ENCODE measurements at regions not wholly inside any gene's neighbourhood (a gene's known extent, or its start where the extent isn't known, plus 50 kb on each side); places are given as distances from the start of the nearest gene placed in this dataset.

DNA sequence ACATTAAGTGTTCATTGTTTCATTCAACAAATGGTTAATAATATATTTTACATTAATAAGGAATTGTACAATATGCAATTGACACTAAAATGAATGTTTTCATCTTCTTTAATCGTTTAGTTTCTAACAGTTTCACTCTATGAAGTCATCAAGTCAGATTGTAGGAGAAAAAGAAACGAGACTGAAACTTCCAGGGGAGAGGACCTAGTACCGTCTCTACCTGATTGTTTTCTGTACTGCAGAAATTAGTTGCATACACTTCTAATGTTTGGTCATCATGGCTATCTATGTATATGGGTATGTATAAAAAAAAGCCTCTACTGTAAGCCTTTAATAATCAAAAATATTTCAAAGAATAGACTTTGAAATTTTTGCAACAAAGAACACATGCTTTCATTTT is 1350.9 kb downstream of the ARAP2 start:
- no peak for TF ChIP-seq CTCF (conservative IDR thresholded peaks at IDR 0.05)
- no peaks in the 10 kb centered on the region for H3K79me1 ChIP-seq (ENCODE audit: insufficient read depth, low read depth, low read length, poor library complexity, severe bottlenecking)
- no peak overlapping the region for H4K5ac ChIP-seq (ENCODE audit: insufficient read length, low read depth, low read length)
- no peaks in the 10 kb centered on the region for H3K27me3 Mint-ChIP-seq (ENCODE audit: low read depth)
- H4K20me1 ChIP-seq (ENCODE audit: control insufficient read depth, insufficient read depth, insufficient read length): no peaks in the 10 kb centered on the region
- no peaks in the 10 kb centered on the region for H3K9me3 Mint-ChIP-seq
- H2BK20ac ChIP-seq (ENCODE audit: low read depth, low read length, poor library complexity, severe bottlenecking): no peak overlapping the region
- no peak overlapping the region for H3K9ac ChIP-seq (ENCODE audit: extremely low read depth, insufficient read length, low read length)
- H2BK15ac ChIP-seq (ENCODE audit: low read depth, low read length): no peak overlapping the region
- no peaks in the 10 kb centered on the region for H3K4me1 ChIP-seq (ENCODE audit: insufficient read depth, low read length)
- no peak overlapping the region for H3T11ph ChIP-seq (ENCODE audit: low read length)
- no peak overlapping the region for H4K8ac ChIP-seq (replicated peaks; ENCODE audit: insufficient read length, low read depth, low read length)
- H3K4me2 ChIP-seq (ENCODE audit: insufficient read depth, insufficient read length, low read length): no peak overlapping the region
- H3K36me3 Mint-ChIP-seq (ENCODE audit: insufficient read depth in 1 of 3, low read depth in 3 of 3): no peaks in the 10 kb centered on the region; a peak in 3 of 7 replicates
- no peak overlapping the region for H3K27ac ChIP-seq (ENCODE audit: insufficient read length, low read depth, low read length)
- no peak for DNase-seq
- no peaks in the 10 kb centered on the region for H3K9me3 ChIP-seq (ENCODE audit: control insufficient read depth, low read depth, low read length)
- H3K4ac ChIP-seq (ENCODE audit: low read depth, low read length): no peak overlapping the region
- H3K27me3 ChIP-seq (ENCODE audit: insufficient read depth, low read length): no peaks in the 10 kb centered on the region
- no peak overlapping the region for H3K23ac ChIP-seq (ENCODE audit: insufficient read length, low read depth, low read length)
- no peaks in the 10 kb centered on the region for H3K4me1 Mint-ChIP-seq
- H3K27ac Mint-ChIP-seq: no peak overlapping the region
- H4K91ac ChIP-seq (ENCODE audit: insufficient read length, low read depth, low read length): no peak overlapping the region
- H3K79me2 ChIP-seq (ENCODE audit: insufficient read depth, low read length): no peaks in the 10 kb centered on the region
- H2AFZ ChIP-seq (ENCODE audit: low read length): no peak overlapping the region
- H3K4me3 Mint-ChIP-seq: no peak overlapping the region
- H2BK5ac ChIP-seq (ENCODE audit: insufficient read length, low read length): no peak overlapping the region
- H3K23me2 ChIP-seq (ENCODE audit: insufficient read length, low read depth, low read length, poor library complexity, severe bottlenecking): no peaks in the 10 kb centered on the region
- H3K18ac ChIP-seq (ENCODE audit: insufficient read length, low read depth, low read length): no peak overlapping the region
- no peak overlapping the region for H3K56ac ChIP-seq (ENCODE audit: insufficient read length, low read depth, low read length)
- no peak overlapping the region for H2BK120ac ChIP-seq (ENCODE audit: low read depth, low read length, poor library complexity, severe bottlenecking)
- H2AK5ac ChIP-seq (ENCODE audit: insufficient read length, low read length): no peak overlapping the region
- no peak overlapping the region for H3K14ac ChIP-seq (ENCODE audit: insufficient read depth, low read length)
- no CpG with 5 or more reads among the region's 3 CpGs for WGBS (ENCODE audit: extremely low coverage, insufficient read length, low lambda C conversion rate)
- H2BK12ac ChIP-seq (ENCODE audit: insufficient read length, low read depth, low read length): no peak overlapping the region

All from H9 (cell line).